NCI-H226 (cell line): ENCODE measurements at regions not wholly inside any gene's neighbourhood (a gene's known extent, or its start where the extent isn't known, plus 50 kb on each side); places are given as distances from the start of the nearest gene placed in this dataset.
"Not testable (repeated sequence)": the region's sequence is repeated elsewhere in the genome, so short reads cannot be mapped to it uniquely, and the experiment has no call there.

Source experiments
- DNase-seq: peaks from one replicate; pipeline ENCODE4 v3.0.0-alpha.2; 2015

DNA sequence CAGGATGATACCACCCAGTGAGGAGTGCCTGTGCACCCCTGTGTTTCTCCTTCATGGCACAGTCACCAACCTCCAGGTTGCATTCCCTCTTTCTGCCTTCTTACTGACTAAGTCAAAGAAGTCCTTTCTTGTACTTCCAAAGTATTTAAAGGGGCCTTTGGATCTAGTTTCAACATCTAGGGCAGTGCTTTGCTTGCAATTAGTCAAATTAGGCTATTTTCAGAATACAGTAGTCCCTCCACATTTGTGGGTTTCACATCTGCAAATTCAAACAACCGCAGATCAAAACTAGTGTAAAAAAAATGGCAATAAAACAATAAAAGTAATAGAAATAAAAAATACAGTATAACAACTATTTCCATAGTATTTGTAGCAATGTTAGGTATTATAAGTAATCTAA lies 333.9 kb upstream of the SEMA6A start:
- DNase-seq: no peak

DNA sequence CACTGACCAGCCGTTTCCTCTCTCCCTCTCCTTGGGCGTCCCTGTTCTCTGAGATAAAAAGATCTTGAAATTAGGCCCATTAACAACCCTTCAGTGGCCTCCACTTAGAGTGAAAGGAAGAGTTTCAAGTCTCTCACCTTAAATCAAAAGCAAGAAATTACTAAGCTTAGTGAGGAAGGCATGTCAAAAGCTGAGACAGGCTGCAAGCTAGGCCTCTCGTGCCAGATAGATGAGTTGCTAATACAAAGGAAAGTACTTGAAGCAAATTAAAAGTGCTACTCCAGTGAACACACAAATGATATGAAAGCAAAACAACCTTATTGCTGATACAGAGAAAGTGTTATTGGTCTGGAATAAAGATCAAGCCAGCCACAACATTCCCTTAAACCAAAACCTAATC lies 331.3 kb upstream of the SEMA6A start:
- no peak for DNase-seq

DNA sequence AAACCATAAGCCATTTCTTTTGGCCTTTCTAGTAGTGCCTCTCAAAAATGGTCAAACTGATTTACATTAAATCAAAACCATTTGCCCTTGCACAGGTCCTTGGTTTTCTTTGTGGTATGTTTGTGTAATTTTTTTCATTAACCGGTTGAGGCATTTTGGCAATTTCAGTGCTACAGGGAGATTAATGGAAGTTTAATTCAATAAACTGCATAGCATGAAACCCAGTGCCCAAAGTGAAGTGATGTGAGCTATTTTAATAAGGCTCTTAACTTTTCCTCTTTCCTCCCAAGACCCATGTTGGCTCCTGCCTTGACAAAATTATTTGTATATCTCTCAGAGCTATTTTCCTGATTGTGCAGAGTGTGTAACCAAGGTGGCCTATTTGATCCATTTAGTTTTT lies 326.2 kb upstream of the SEMA6A start:
- no peak for DNase-seq

DNA sequence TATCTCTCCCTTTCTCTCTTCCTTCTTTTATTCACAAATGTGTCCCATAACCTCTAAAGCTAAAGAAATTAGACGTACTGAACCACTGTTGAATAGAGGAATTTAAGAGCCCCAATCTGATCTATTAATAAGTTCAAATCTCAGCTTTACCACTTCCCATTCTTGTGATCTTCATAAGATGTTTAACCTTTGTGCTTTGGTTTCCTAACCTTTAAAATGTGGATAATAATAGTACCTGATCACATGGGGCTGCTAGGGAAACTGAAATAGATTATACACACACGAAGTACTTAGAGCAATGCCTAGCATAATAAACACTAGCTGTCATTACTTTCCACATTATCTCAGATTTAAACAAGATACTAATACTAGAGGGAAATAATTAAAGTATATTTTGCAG lies 324.3 kb upstream of the SEMA6A start:
- no peak for DNase-seq

DNA sequence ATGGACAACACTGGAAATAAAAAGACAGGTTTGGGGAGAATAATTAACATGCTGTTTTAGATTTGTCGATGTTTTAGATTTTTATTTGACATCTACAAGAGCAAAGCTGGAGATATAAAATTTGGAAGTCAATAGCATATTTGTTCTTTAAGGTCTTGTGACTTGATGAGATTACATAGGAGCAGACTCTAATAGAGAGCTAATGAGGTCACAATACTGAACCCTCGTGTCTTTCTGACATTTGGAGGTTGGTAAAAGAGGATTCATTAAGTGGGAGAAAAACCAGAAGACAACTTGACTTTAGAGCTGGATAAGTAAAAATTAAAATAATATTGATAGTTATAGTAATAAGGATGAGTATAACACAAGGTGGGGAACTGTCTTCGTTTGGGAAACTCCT lies 322.7 kb upstream of the SEMA6A start:
- DNase-seq: no peak

DNA sequence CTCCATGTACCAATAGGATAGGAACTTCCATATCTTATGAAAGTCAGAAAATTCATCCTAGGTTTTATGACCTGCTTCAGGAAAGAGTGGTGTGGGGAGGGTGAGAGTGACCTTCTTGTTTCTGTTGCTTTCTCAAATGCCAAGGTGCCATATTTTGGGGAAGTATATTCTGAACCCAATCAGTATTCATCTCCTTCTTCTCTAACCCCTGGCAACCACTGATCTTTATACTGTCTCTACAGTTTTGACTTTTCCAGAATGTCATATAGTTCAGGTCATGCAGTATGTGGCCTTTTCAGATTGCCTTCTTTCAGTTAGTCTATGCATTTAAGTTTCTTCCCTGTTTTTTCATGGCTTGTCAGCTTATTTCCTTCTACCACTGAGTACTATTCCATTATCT lies 321.4 kb upstream of the SEMA6A start:
- DNase-seq: no peak

DNA sequence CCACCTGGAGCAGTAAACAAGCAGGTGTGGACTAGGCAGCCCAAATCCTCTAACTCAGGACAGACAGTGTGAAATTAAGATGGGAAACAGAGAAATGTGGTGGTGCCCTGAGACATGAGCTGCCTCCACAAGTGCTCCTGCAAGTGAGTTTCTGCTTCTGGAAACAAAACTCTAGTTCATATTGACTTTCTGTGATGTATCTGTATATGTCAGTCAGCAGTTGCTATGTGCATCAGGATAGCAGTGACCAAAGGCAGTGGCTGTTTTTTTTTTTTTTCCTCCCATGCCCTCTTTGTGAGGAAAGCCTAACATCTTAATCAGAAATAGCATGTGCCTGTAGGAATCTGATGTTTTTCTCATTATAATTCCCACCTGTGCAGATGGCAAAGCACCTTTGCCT lies 318.4 kb upstream of the SEMA6A start:
- DNase-seq: no peak

DNA sequence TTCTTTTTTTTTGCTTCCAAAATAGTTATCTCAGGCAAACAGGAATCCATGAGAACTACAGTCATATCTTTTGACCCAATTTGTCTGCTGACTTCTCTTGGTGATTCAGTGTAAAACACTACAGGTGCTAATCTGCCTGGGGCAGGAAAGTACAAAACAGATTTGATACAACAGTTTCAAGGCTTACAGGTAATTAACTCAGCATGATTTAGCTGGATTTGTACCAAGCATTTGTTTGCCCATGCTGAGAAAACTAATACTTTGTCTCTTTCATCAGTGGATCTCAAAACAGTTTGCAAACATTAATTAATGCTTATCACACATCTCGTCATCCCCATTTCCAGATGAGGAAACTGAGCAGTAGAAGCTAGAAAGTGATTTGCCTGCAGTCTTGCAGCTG lies 312.5 kb upstream of the SEMA6A start:
- no peak for DNase-seq

DNA sequence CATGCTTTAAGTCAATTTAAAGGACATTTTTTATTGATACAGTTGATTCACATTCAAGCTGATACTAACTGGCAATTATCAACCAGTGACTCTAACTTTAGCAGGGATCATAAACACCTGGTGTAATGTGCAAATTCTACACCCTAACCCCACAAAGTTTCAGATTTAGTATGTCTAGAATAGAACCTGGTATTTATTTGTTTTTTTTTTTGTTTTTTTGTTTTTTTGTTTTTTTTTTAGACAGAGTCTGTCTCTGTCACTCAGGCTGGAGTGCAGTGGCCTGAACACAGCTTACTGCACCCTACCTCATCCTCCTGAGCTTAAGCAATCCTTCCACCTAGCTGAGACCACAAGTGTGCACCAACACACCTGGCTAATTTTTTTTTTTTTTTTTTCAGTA lies 311.2 kb upstream of the SEMA6A start:
- no peak for DNase-seq

DNA sequence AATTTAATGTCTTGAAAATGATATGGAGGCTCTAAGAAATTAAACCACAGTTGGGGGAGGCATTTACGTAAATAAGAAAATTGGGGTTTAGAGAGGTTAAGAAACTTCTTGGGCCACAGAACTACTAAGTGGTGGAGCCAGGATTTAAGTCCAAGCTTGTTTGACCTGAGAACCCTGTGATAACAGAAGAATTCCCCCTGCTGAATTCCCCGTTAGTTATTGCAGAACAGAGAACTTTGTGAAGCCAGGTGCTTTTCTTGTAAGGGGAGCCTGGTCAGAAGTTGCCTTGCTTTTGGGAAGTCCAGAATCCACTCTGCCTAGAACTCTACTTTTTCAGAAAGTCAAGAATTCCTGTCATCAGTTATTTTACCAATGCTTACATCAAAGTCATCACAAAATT lies 309.3 kb upstream of the SEMA6A start:
- DNase-seq: no peak

DNA sequence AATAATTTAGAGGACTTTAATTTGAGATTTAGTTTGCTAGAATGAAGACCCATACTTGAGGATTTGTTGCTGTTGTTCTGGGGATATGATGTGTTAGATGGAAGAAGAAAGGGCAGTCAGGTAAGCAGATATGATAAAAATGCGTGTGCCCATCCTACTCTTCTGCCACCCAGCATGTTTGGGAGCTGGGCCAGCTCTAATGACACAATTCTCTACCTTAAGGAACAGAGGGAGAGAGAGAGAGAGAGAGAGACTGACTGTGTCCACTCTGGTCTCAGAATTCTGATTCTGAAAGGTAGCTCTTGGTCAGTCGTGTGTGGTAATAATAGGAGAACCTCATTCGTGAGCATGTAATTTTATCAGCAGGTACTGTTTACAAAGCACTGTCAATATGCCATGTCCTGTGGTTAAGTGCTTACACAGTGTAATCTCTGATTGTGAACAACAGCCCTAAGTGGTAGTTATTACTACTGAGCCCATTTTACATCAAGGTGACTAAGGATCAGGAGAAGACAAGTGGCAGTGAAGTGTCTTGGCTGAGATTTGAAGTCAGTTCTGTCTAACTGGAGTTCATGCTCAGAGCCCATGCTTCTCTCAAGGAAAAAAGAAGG lies 307.4 kb upstream of the SEMA6A start:
- no peak for DNase-seq

DNA sequence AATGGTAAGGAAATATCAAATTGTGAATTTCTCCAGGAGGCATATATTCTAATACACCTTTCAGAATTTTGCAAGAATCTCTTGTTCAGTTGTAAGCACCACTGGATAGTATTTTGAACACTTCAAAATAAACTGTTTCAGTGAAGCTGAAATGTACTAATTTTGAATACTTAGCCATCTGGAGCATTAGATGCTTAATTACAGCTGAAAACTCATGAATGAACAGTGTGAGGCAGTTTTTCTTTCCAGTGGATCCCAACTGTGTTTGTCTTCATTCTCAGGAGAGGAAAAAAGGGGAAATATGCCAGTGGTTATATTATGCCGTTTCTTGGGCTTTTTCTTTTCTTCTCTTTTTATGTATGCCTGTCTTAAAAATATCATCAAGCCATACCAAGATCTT lies 306.0 kb upstream of the SEMA6A start:
- DNase-seq: no peak

DNA sequence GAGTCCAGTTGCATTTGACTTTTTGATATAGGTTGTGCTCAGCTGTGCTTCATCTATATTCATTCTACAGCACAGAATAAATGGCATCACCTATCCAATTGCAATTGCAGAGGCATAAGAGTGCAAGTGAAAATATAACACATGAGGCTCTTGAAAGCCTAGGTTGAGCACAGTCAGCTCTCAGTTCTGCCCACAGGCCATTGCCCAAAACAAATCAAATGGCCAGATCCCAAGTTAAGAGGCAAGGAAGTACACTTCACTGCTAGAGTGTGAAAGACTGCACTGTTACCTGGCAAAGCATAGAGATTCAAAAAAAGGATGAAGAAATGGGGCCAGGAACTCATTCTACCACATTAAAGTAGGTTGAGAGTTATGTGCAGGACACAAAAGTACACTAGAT lies 305.5 kb upstream of the SEMA6A start:
- DNase-seq: no peak

DNA sequence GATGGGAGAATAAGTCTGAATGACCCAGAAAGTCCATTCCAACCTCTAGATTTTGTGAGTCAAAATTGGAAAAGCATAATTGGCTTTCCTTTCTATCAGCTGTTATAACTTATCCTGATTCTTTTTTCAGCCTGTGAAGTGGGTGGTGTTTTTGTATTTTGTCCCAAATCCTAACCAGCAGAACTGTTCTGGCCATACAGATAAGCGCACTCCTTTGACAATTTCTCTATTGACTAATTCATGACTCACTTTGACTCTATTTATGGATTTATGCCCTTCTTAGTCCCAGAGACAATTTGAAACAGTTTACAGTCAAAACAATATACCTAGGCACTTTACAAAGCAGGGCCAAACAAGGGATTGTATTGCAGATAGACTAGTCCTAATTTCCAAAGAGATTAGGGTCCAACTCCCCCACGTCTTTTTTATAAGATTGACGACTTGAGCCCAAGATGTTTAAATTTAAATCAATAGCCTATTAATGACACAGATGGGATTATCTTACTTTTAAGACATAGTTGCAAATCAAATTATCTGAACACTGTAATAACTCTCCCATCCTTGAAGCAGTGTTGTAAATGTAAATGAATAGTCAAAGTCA lies 301.7 kb upstream of the SEMA6A start:
- no peak for DNase-seq

DNA sequence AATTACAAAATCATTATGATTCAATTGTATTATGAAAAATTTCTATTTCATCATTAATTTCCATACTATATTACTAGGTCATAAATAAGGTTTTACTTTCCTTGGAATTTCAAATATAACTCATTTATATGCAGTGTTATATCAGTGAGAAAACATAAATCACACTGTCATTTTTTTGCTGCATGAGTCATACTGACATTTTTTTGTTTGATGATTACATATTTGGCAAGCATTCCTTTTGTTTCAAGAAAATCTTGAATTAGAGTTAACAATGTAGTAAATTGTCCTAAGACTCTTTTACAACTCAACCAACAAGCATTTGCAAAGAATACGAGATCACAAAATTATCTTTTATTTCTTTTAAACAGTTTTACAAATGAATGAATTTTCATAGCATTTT lies 298.4 kb upstream of the SEMA6A start:
- no peak for DNase-seq

DNA sequence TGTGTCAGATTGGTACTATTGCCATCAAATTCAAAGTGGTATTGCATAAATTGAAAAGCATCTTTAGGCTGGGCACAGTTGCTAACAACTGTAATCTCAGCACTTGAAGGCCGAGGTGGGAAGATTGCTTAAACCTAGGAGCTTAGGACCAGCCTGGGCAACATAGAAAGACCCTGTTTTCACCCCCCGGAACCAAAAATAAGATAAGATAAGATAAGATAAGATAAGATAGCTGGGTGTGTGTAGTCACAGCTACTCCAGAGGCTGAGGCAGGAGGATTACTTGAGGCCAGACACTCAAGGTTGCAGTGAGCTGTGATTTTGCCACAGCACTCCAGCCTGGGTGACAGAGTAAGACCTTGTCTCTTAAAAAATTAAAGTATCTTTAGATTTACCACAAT lies 297.9 kb upstream of the SEMA6A start:
- DNase-seq: no peak

DNA sequence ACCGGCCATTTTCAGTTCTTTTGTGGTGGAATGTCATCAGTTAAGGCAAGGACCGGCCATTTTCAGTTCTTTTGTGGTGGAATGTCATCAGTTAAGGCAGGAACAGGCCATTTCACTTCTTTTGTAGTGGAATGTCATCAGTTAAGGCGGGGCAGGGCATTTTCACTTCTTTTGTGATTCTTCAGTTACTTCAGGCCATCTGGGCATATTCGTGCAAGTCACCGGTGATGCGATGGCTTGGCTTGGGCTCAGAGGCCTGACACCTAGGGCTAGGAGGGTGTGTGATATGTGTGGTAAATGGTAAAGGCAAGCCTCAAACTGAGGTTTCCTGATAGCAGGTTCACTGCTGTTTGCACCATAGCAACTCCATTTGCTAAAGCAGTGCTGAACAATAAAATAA lies 293.2 kb upstream of the SEMA6A start:
- not testable (repeated sequence) for DNase-seq

DNA sequence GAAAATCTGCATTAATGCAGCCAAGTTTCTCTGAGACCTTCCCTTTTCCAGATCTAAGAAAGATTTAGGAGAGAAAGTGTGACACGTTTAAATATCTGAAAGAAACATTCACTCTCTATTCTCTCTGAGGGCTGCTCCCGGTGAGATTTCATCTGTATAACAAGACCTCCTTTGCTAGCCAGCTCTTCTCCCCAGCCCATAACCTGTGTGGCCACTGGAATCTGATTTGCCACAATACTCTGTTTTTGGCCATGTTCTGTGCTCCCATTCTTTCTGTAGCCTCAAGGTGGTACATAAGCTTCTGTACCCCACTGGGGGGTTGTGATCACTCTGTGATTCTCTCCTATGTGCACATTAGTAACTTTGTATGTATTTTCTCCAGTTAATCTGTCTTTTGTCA lies 291.0 kb upstream of the SEMA6A start:
- DNase-seq: no peak

DNA sequence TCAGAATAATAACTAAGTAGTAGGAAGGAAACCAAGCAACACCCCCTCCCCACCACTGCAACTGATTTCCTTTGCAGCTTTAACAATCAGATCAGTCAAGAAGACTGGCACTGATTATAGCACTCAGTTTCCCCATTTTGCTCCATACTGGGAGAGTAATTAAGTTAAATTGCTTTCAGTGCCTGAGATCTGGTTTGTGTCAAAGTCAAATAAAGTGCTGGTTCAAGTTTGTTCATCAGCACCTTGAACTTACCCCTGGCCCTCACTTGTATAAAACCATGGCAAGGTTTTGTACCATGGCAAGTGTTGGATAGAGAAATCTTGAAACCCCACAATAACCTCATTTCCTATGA lies 290.2 kb upstream of the SEMA6A start:
- no peak for DNase-seq

DNA sequence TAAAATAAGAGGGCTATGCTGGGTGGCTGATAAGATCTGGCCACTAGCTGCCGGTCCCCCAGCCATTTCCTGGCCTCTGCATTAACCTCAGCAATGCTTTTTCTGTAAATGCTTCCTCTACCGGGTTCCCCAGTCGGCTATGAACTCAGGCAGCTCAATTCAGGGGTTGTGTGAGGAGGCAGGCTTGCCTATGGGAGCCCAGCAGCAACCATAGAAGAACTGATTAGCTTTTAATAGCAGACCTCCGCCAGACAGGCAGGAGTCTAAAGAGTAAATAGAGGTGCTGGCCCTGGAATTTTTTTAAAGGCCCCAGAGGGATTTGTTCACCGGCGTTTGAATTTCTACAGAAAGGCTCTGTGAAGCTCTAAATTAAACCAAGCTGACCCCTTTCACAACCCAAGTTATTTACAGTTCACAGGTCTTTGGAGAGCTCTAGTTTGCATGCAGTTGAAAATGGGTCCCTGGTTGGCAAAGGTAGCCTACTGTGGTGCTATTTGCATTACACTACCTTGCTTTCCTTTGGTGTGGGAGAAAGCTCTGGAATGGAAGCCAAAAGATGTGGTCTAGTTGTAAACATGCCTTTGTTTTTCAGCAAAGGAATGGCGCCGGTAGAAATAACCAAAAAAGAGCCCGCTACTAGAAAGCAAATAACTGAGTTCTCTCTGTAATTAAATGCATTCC lies 289.7 kb upstream of the SEMA6A start:
- no peak for DNase-seq

DNA sequence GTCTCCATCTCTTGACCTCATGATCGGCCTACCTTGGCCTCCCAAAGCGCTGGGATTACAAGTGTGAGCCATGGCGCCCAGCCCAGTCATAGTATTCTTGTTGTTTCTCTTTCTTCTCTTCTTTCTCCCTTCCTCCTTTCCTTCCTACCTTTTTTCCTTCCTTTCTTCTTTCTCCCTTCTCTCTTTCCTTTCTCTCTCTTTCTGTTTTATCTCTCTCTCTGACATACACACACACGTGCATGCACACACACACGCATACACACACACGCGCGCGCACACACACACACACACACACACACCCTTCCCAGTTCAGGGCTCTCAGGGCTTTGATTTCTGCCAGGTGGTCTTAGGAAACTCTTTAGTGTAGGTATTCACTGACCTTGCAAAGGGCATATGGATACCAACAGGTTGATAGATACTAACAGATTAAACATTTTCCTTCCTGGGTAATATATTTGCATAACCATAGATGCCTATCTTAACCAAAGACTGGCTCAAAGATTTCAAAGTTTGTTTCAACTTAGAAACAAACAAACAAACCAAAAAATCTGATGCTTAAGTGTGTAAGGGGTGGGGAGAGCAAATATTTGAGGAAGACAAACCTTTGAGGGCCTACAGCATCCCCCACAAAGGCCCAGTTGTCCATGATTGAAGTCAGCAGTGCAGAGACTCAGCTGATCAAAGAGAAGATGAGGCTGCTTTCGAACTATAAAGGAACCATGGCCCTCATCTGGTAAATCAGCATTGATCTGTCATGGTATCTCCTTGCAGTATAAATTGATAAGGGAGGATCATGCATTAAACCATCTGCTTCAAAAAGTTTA lies 288.2 kb upstream of the SEMA6A start:
- DNase-seq: no peak

DNA sequence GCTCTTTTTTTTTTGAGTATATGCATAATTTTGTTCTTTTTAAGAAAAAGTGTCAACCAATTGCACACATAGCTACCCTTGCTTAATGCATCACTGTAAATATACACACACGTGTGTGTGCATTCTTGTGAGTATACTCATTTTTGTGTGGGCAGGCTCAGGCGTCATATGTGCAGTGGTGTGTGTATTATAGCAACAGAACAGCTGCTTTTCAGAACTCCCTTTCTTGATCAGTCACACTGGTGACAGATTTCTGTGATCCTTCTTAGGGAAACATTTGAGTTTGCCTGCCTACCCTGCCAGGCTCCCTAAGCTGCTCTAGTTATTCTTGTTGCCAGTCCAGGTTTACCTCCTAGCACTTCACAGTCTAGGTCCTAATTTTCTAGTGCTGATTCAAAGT lies 287.0 kb upstream of the SEMA6A start:
- no peak for DNase-seq

DNA sequence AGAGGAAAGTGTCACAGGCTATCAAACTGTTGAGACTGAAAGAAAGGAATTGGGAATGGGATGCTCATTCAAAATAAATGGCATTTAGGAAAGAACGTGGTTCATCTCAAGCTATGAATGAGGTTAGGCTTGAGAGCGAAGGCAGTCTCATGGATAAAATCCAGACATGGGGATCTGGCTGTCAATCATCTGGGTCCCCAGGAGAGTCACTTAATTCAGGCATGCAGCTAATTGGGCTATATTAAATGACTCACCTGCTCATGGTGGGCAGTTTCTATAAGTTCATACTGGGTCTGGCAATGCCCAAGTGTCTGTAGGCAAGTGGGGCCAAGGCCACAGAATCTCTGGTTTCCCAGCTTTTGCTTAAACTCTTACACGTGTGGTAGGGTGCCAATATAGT lies 286.5 kb upstream of the SEMA6A start:
- DNase-seq: no peak

DNA sequence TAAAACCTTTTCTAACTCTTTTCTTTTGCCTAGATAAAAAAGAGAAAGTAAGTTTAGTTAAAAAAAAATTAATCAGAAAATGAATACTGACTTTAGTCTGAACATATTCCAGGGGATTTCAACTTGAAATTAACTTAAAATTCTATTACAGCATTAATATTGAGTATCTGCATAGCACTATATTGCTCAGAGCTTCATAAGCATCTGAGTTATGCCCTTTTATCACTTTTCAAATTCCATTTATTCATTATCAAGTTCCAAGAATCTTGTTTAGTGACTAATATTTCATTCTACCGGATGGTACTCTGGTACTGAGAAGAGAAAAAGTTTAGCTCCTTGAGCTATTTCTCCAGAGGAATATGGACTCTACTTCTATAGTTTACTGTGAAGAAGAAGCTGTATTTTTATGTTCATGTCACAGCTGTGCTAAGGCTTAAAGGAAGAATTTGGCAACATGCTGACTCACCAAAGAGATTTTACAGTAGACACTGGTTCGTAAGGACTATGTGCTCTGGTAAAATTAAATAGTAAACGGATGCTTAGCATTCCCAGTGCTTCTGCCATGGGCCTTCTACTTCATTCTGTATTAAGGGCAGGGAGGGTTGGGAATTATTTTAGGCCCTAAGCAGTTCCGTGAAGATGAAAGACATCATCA lies 285.2 kb upstream of the SEMA6A start:
- no peak for DNase-seq
